ENCODE measurements at regions not wholly inside any gene's neighbourhood (a gene's known extent, or its start where the extent isn't known, plus 50 kb on each side); places are given as distances from the start of the nearest gene placed in this dataset.

- TF ChIP-seq POLR2A (IDR thresholded peaks at IDR 0.05) (no peak), CTCF (IDR thresholded peaks at IDR 0.05) (no peak), EP300 (IDR thresholded peaks at IDR 0.05) (no peak)
Measured at GRCh38 chr1:30037251-30038118, 685.9 kb downstream of the MATN1 start.
